Chondrocyte (in vitro differentiated cells): ENCODE measurements at regions not wholly inside any gene's neighbourhood (a gene's known extent, or its start where the extent isn't known, plus 50 kb on each side); places are given as distances from the start of the nearest gene placed in this dataset.

Experiments
- DNase-seq: peaks from one replicate; pipeline ENCODE4 v3.0.0; 2021; ENCODE audit warnings: mixed read lengths, low spot score
- H3K27ac Mint-ChIP-seq: one replicate; pipeline ENCODE4 v1.8.0; 2021; ENCODE audit warnings: mild to moderate bottlenecking, moderate library complexity, mixed read lengths; ENCODE audit not compliant: unreplicated experiment
- H3K27me3 Mint-ChIP-seq: 2 replicates; pipeline ENCODE4 v1.8.0; 2021; ENCODE audit warnings: low read depth, mixed read lengths
- H3K36me3 Mint-ChIP-seq: 2 replicates; pipeline ENCODE4 v1.8.0; 2021; ENCODE audit warnings: low read depth, mixed read lengths
- H3K4me1 Mint-ChIP-seq: 2 replicates; pipeline ENCODE4 v1.8.0; 2021; ENCODE audit warnings: low read depth, mild to moderate bottlenecking, mixed read lengths
- H3K4me3 Mint-ChIP-seq: one replicate; pipeline ENCODE4 v1.8.0; 2021; ENCODE audit warnings: mild to moderate bottlenecking, moderate library complexity, mixed read lengths; ENCODE audit not compliant: unreplicated experiment
- H3K9me3 Mint-ChIP-seq: 2 replicates; pipeline ENCODE4 v1.8.0; 2021; ENCODE audit warnings: low read depth, mixed read lengths
- CTCF ChIP-seq: fragments of 200-600 bp; sonication (generic); IDR thresholded peaks from 2 replicates; pipeline ENCODE4 v1.5.0; 2021; ENCODE audit warnings: antibody characterized with exemption, mild to moderate bottlenecking, moderate library complexity

- Mint-ChIP-seq H3K36me3 (no peaks in the 10 kb centered on the region), H3K4me1 (no peaks in the 10 kb centered on the region), H3K27me3 (no peaks in the 10 kb centered on the region), H3K9me3 (peaks cover 16% of the 10 kb centered on the region), H3K4me3 (no peak overlapping the region), H3K27ac (no peak overlapping the region)
- no peak for TF ChIP-seq CTCF
- DNase-seq: no peak
These were observed 631.7 kb downstream of the VRK1 start for GRCh38 chr14:97428808-97429440.

- TF ChIP-seq CTCF: no peak
- H3K36me3 Mint-ChIP-seq: no peaks in the 10 kb centered on the region
- H3K4me3 Mint-ChIP-seq: no peak overlapping the region
- H3K27ac Mint-ChIP-seq: no peak overlapping the region
- no peak for DNase-seq
- H3K9me3 Mint-ChIP-seq: peaks cover 22% of the 10 kb centered on the region
- no peaks in the 10 kb centered on the region for H3K27me3 Mint-ChIP-seq
- H3K4me1 Mint-ChIP-seq: no peaks in the 10 kb centered on the region
These were observed 635.4 kb downstream of the VRK1 start for GRCh38 chr14:97432586-97432985.

- TF ChIP-seq CTCF: no peak
- no peaks in the 10 kb centered on the region for H3K4me1 Mint-ChIP-seq
- no peaks in the 10 kb centered on the region for H3K27me3 Mint-ChIP-seq
- H3K4me3 Mint-ChIP-seq: no peak overlapping the region
- no peaks in the 10 kb centered on the region for H3K36me3 Mint-ChIP-seq
- peaks cover 15% of the 10 kb centered on the region for H3K9me3 Mint-ChIP-seq
- no peak for DNase-seq
- no peak overlapping the region for H3K27ac Mint-ChIP-seq
These were observed 644.7 kb downstream of the VRK1 start for GRCh38 chr14:97441740-97442362.

- Mint-ChIP-seq H3K9me3 (peaks cover 12% of the 10 kb centered on the region), H3K27me3 (no peaks in the 10 kb centered on the region), H3K36me3 (no peaks in the 10 kb centered on the region), H3K27ac (no peak overlapping the region), H3K4me1 (no peaks in the 10 kb centered on the region), H3K4me3 (no peak overlapping the region)
- no peak for TF ChIP-seq CTCF
- no peak for DNase-seq
These were observed 645.2 kb downstream of the VRK1 start for GRCh38 chr14:97442363-97442762.

GRCh38 chr14:97443412-97443811 lies 646.2 kb downstream of the VRK1 start:
- no peaks in the 10 kb centered on the region for H3K27me3 Mint-ChIP-seq
- peaks cover 3% of the 10 kb centered on the region for H3K9me3 Mint-ChIP-seq
- TF ChIP-seq CTCF: no peak
- H3K36me3 Mint-ChIP-seq: no peaks in the 10 kb centered on the region
- no peak overlapping the region for H3K27ac Mint-ChIP-seq
- no peak overlapping the region for H3K4me3 Mint-ChIP-seq
- no peaks in the 10 kb centered on the region for H3K4me1 Mint-ChIP-seq
- no peak for DNase-seq
